H7 (cell line): ENCODE measurements at regions not wholly inside any gene's neighbourhood (a gene's known extent, or its start where the extent isn't known, plus 50 kb on each side); places are given as distances from the start of the nearest gene placed in this dataset.
"Not testable (repeated sequence)": the region's sequence is repeated elsewhere in the genome, so short reads cannot be mapped to it uniquely, and the experiment has no call there.

Experiments
- DNase-seq: peaks from one replicate; pipeline ENCODE4 v3.0.0; 2012
- H3K27me3 ChIP-seq: 2 replicates; pipeline ENCODE4 v1.6.0; 2011; ENCODE audit warnings: mild to moderate bottlenecking, low read length; ENCODE audit not compliant: control insufficient read depth, insufficient read depth
- H3K36me3 ChIP-seq: replicated peaks from 2 replicates; pipeline ENCODE4 v1.5.1; 2011; ENCODE audit warnings: low read length; ENCODE audit not compliant: control insufficient read depth, insufficient read depth
- H3K4me3 ChIP-seq: 2 replicates; pipeline ENCODE4 v1.5.1; 2011; ENCODE audit warnings: low read depth, mild to moderate bottlenecking, control low read depth, low read length, moderate library complexity; ENCODE audit not compliant: insufficient read depth

DNA sequence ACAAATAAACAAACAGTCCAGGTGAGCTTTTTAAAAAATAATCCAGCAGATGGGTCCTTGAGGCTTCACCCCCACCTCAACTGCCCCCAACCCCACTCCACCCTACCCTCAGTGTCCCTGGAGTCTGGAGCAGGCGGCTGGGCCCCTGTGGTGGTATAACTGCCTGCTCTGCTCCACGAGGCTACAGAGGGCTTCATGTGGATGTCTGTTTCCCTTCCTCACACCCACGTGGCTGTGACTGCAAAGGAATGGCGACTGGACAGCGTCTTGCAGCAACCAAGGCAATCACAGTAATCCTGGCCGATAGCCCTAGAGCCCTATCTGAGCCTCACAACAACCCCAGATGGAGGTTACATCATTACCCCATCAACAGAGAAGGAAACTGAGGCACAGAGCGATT lies 76.5 kb downstream of the SLC2A10 start:
- no peak for DNase-seq
- Histone ChIP-seq H3K36me3 (no peaks in the 10 kb centered on the region), H3K27me3 (no peaks in the 10 kb centered on the region), H3K4me3 (no peak overlapping the region)

DNA sequence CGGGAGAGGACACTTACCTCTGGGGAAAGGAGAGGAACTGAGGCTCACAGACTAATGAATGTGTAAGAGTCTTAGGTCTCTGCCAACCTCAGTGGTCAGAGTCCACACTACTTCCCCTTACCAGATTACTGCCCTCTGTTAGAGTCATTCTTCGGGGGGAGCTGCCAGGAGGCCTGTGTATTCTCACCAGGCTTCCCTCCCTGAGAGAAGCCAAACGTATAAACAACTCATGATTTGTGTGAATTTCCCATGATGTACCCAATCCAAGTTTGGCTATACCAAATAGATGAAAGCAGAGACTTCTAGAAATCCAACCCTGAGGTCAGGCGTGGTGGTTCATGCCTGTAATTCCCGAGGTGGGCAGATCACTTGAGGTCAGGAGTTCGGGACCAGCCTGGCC lies 77.1 kb downstream of the SLC2A10 start:
- no peak overlapping the region for H3K4me3 ChIP-seq
- DNase-seq = no peak
- no peaks in the 10 kb centered on the region for H3K27me3 ChIP-seq
- H3K36me3 ChIP-seq = no peaks in the 10 kb centered on the region

DNA sequence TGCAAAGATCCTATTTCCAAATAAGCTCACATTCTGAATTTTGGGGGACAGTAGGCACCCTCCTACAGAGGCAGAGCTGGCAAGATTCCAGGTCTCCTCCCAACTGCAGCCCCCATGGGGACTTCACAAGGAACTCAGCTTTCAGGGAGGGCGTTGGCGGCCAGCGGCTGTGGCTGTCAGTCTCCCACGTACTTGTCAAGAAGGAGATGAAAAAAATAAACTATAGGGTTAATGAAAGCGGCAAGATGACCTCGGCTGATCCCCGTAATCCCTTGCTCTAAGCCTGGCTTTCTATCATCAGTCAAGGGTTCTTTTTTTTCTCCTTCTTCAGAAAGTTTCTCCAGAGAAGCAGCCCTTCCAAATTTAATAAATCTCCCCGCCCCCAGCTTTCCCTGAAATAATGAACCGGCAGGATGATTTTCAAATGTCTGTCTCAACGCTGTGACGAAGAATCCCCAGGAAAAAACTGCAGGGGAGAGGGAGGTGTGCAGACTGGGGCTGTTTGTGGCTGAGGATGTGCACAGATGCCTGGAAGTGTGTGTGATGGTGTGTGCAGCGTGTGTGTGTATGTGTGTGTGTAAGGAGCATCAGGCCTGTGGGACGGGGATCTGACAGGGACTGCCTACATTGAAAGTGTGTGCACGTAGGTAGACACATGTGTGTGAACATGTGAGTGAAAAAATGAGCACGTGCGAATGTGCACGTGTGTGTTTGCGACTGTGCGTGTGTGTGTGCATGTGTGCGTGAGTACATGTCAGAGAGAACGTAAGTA lies 78.7 kb downstream of the SLC2A10 start:
- H3K27me3 ChIP-seq = no peaks in the 10 kb centered on the region
- DNase-seq = no peak

DNA sequence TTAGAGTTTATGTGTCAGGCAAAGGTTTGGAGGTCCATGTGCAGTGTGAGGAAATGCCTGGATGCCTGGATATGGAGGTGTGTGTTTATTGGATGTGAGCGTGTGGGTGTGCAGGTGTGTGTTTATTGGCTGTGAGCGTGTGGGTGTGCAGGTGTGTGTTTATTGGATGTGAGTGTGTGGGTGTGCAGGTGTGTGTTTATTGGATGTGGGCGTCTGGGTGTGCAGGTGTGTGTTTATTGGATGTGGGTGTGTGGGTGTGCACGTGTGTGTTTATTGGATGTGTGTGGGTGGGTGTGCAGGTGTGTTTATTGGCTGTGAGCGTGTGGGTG lies 79.3 kb downstream of the SLC2A10 start:
- H3K27me3 ChIP-seq, H3K4me3 ChIP-seq, H3K36me3 ChIP-seq, DNase-seq: not testable (repeated sequence)

More for the DNA sequence above, 78.7 kb downstream of the SLC2A10 start:
- Histone ChIP-seq H3K4me3 (no peak overlapping the region), H3K36me3 (no peaks in the 10 kb centered on the region)

DNA sequence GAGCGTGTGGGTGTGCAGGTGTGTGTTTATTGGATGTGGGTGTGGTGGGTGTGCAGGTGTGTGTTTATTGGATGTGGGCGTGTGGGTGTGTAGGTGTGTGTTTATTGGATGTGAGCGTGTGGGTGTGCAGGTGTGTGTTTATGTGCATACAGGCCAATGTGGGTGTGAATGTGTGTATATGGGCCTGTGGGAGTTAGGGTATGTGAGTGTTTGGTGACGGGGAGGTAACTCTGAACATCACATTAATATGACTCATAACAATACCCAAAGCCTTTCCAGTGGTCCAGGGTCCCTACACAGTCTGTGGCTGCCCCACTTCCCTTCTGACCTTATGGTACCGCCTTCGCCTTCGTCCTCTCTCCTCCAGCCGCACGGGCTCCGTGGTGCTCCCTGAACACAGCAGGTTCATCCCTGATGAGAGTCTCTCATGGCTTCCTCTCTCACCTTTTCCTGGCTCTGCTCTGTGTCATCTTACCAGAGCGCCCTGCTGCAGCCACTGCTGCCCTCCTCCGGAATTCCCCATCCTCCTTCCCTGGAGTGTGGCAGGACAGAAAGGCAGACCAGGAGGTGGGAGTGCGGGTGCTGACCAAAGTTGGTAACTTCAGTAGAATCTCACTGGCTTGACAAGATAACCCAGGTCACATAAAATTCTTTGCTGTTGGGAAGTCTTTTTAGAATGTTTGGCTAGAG lies 80.0 kb downstream of the SLC2A10 start:
- H3K36me3 ChIP-seq = no peaks in the 10 kb centered on the region
- H3K27me3 ChIP-seq = no peaks in the 10 kb centered on the region
- DNase-seq = no peak
- no peak overlapping the region for H3K4me3 ChIP-seq

DNA sequence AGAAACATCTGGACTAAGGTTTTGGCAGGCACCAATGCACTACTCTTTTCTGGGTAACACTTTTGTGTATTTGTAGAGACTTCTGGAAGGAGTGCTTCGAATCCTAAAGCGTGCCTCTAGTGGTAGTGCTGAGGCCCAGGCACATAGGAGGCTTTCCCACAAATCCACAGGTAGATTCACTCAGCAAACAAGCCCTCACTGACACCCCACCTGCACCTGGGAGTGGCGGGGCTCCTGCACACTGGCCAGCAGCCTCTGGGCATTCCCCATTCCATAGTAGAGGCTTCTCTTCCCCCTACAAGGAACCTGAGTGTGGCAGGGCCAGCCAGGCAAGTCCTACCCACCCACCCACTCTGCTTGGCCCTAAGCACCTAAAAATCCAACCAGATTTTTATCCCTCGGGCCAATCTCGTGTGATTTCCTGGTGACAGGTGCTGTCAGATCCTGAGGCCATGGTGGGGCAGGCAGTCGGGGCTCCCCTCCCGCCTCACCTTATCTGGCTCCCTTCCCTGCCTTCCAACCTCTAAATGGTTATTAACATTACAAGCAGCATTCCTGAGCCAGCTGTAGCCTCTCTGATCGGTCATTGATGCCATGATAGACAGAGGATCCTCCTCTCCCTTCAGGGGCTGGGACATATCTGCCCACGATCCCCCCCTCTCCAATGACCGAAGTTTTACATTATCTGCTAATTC lies 82.4 kb downstream of the SLC2A10 start:
- H3K4me3 ChIP-seq = no peak overlapping the region
- DNase-seq = peak; percentile 49

DNA sequence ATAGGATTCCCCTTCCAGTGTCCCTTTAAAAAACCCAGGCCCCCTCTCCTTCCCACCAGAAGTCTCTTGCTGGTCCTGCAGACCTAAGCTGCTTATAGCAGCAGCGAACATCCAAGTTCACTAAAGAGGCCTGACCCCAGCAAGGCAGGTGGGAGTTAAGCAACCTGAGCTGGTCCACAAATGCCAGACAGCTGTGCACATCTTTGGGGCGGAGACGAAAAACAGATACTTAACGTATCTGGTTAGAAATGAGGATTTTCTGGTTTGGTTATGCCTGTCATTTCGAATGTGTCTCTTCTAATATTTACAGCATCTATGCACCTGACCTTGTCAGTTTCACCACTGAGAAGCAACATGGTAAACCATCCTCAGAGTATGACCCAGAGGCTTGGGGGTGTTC lies 87.8 kb downstream of the SLC2A10 start:
- no peak overlapping the region for H3K4me3 ChIP-seq
- no peaks in the 10 kb centered on the region for H3K36me3 ChIP-seq
- H3K27me3 ChIP-seq = no peaks in the 10 kb centered on the region; the same call in 1 of the 2 replicates
- DNase-seq = no peak

More for the DNA sequence above, 82.4 kb downstream of the SLC2A10 start:
- Histone ChIP-seq H3K27me3 (no peaks in the 10 kb centered on the region), H3K36me3 (no peaks in the 10 kb centered on the region)

DNA sequence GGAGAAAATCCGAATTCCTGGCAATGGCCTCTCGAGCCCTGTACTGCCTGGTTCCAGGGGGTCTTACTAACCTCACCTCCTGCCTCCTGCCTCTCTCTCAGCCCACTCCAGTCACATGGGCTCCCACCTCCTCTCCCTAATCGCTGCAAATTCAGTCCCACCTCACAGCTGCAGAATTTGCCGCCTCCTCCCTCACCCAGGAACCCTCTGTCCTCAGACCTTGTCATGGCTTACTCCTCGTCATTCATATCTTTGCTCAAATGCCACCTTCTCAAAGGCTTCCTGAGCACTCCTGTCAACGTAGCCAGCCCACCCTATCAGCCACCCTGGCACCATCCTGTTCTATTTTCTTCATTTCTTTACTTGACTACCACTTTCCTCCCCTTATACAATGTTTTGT lies 89.0 kb downstream of the SLC2A10 start:
- Histone ChIP-seq H3K27me3 (no peaks in the 10 kb centered on the region; the same call in 1 of the 2 replicates), H3K36me3 (no peaks in the 10 kb centered on the region), H3K4me3 (no peak overlapping the region)
- DNase-seq = no peak

DNA sequence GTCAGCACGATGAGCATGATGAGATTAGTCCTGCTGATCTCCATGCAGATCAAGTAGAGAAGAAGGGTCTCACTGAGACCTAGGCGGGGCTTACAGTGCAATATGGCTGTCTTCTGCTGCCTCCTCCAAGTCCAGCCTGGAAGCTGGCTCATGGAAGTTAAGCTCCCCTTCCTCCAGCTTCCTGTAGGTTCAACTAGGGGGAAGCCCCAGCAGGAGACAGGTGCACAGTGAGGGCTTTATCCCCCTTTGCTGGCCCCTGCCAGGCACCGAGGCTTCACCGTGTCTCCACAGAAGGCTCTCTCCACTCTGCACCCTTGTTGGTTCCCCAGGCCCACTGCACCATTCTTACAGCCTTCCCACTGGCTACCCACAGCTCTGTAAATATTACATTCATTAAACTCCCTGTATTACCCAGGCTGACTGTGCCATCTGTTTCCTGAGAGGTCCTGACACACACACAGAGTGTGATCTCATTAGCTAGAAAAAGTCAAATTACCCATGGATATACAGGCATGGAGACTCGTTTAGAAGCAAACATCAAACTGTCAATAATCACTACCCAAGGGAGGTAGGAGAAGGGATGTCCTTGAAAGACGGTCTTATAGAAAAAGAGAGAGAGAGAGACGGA lies 90.4 kb downstream of the SLC2A10 start:
- no peaks in the 10 kb centered on the region for H3K36me3 ChIP-seq
- H3K4me3 ChIP-seq = no peak overlapping the region
- H3K27me3 ChIP-seq = no peaks in the 10 kb centered on the region; the same call in 1 of the 2 replicates
- no peak for DNase-seq

DNA sequence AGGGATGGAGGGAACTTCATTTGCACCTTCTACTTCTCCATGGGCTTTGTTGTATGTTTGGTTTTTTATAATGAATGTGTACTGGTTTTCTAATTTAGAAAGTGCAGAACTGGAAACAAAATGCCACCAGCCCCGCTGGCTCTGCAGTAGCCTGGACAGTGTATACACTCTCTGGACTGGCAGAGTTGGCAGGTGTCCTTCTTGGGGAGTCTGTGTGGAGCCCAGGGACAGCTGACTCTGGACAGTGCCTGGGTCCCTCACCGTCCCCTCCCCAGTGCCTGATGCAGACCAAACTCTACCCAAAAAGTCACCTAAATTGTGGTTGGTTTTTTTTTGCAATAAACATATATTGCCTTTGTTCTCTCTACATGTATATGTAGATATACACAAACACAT lies 91.0 kb downstream of the SLC2A10 start:
- no peaks in the 10 kb centered on the region; the same call in 1 of the 2 replicates for H3K27me3 ChIP-seq
- no peak for DNase-seq
- no peak overlapping the region for H3K4me3 ChIP-seq
- H3K36me3 ChIP-seq = no peaks in the 10 kb centered on the region

DNA sequence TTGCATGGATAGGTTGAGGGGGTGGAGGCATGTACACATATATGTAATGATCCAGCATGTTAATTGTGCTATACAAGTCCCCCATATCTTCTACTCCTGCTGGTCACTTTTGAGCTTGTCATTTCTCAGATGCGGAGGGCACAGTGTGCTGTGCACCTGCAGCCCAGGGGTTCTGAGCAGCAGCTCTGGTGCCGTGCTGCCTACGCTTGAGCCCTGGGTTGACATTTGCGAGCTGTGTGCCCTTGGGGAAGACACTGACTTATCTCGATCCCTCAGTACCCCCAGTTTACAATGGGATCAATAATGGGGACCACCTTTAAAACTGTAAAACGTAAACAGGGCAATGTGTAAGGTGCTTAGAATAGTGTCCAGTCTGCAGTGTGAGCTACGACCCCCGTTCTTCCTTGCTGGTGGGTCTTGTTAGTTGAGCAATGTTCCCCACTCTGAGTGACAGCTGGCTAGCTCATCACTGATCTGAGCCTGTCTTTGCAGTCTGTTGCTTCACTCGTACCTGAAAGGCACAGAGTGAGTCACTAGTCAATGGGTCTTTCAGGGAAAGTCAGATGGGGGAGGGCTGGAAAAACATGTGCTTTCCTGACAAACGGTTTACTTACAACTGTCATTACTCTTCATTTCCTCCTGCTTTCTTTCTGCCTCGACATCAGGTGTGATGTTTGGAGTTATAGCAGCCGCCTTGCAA lies 91.7 kb downstream of the SLC2A10 start:
- no peak for DNase-seq
- Histone ChIP-seq H3K36me3 (no peaks in the 10 kb centered on the region), H3K4me3 (no peak overlapping the region), H3K27me3 (no peaks in the 10 kb centered on the region; the same call in 1 of the 2 replicates)

DNA sequence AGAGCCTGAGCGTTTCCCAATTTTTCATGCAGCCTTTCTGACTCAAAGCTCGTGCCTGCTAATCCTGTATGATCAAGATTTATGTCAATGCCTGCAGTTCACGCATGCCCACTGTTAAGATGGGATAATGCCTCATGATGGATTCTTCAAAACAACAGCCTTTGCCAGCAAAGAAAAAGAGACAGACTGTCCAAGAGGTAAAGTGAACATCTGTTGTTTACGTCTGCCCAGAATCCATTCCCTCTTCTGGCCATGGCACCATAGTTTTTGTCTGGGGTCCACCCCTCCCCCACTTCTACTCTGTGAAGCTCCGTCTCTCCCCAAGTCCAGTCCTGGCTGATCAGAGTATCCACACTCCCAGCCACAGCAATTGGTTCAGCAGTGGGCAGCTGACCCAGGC lies 91.9 kb upstream of the EYA2 start:
- Histone ChIP-seq H3K27me3 (no peaks in the 10 kb centered on the region; the same call in 1 of the 2 replicates), H3K36me3 (no peaks in the 10 kb centered on the region), H3K4me3 (no peak overlapping the region)
- DNase-seq = no peak

DNA sequence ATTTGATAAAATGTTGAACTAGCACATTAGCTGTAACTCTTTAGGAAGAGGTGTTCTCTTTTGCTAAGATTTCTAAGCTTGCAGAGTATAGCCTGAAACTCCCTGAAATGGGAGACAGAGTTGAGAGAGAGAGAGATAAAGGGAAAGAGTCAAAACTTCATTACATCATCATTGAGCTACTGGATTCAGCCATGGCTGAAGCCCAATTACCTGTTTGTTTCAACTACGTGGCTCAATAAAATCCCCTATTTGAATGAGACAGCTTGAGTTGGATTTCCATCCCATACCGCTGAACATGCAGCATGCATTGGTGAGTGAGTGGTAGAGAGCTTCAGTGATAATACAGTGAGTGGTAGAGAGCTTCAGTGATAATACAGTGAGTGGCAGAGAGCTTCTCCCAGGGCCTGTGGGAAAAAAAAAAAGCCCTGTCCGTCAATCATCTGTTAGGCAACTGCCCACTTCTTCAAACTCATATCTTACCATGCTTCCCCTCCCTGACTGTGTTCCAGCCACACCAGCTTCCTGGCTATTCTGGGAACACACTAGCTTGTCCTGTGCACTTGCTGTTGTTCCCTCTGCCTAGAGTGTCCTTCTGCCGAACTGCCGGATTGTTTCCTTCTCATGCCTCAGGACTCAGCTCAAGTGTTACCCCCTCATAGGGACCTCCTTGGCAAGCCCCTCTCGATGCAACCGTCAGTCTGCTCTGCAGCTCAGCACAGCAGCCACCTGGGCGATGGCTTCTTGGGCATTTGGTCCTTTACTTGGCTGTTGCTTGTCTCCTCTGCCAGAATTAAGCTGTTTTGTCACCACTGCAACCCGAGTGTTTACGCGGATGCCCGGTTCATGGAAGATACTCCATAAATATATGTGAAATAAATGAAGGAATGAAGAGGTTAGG lies 91.3 kb upstream of the EYA2 start:
- Histone ChIP-seq H3K4me3 (no peak overlapping the region), H3K36me3 (no peaks in the 10 kb centered on the region), H3K27me3 (no peaks in the 10 kb centered on the region; the same call in 1 of the 2 replicates)
- no peak for DNase-seq
